Activated CD4-positive, alpha-beta T cell treated with anti-CD3 and anti-CD28 coated beads for 24 hours (primary cell): ENCODE measurements at regions not wholly inside any gene's neighbourhood (a gene's known extent, or its start where the extent isn't known, plus 50 kb on each side); places are given as distances from the start of the nearest gene placed in this dataset.

ENCODE experiments used
- DNase-seq, 2 donors: peaks; one replicate each; pipeline ENCODE4 v3.0.0-alpha.2; 2020; ENCODE audit warnings: low read depth in 2 of 2

DNA sequence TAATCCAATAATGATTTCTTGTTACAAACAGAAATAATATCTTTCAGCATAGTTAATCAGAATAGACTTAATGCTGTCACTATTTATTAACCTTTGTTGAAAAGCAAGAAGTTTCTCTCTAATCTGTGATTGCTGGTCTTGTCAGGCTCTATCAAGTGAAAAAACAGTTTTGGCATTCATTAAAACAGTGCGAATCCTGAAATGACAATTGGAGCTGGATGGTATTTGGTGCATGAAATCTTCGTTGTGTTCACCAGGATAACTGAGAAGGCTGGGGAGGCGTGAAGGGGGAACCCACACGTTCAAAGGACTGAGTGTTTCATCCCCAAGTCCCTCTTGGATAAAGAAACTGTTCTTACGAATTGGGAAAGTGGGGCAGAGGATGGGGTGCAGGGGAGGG, 190.2 kb upstream of the MYL2 start:
- no peak for DNase-seq

DNA sequence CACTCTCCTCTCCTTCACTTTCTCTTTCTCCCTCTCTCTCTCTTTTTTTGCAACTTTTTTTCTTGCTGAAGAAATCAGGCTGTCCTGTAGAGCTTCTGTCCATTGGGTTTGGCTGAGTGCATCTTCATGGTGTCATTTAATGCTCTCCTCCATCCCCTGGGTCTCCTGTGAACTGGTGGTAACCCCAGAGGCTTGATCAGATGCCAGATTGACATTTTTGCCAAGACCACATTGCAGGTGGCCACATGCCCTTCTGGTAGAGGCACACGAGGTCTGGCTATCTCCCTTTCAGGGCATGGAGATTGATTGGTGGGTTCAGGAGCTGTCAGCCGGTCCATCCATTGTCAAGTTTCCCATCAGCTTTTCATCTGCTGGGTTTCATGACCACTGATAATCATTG, 188.3 kb upstream of the MYL2 start:
- DNase-seq, result no peak

DNA sequence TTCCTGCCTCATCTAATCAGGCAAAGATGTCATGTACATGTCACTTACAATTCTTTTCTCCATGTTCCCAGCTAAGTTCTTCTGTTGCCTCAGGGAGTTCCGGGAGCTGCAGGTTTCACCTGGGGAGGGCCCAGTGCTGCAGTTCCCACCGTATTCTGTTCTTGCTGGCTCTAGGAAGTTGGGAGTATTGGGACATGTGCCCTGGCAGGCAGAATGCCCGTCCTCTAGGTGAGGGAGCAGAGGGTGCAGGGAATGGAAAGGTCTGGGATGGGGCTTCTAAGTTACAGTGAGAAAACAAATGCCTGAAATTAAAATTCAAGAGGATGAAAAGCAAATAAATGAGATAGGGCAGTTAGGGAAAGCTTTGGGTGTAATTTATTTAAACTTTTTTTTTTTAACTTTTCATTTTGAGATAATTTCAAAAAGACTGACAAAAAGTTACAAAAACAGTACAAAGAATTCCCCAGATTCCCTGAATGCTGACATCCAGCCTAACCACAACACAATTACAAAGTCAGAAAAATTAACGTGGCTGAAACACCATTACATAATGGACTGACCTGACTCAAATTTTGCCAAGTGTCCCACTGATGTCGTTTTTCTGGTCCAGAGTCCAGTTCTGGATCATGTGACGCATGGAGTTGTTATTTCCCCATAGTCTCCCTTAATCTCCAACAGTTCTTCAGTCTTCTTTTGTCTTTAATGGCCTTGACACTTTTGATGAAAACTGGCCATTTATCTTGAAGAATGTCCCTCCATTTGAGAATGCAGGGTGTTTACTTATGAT, 187.2 kb upstream of the MYL2 start:
- DNase-seq, result no peak

DNA sequence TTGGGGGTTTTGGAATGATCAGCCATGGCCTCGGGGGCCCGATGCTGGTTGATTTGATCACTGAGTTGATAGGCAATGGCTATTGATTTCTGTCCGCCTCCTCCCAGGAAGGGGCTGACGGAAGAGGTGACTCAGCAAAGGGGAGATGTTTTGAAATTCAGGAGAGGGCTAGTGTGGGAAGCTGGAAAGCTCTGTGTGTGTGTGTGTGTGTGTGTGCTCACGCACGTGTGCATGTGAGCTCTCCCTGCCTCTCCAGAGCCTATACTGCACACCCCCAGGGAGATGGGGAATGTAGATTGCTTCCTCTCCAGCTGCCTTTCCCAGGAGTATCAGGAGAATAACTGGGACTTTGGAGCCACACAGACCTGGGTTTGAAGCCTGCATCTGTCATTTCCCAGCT, 184.9 kb upstream of the MYL2 start:
- no peak for DNase-seq

DNA sequence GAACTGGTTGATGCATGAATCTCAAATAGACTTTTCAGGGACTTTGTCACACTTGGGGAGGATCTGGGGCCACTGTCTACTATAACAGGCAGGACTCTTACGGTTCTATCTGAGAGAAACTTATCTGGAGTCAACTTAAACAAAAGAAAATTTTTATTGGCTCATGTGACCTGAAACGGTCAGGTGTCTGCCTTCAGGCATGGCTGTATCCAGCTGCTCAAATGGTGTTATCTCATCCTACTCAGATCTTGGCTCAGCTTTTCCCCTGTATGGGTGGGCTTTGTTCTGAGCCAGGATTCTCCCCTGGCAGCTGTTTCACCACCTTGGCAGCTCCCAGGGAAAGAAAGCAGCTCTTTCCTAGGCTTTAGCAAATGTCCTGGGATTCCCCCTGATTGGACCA, 183.2 kb upstream of the MYL2 start:
- DNase-seq, result no peak

DNA sequence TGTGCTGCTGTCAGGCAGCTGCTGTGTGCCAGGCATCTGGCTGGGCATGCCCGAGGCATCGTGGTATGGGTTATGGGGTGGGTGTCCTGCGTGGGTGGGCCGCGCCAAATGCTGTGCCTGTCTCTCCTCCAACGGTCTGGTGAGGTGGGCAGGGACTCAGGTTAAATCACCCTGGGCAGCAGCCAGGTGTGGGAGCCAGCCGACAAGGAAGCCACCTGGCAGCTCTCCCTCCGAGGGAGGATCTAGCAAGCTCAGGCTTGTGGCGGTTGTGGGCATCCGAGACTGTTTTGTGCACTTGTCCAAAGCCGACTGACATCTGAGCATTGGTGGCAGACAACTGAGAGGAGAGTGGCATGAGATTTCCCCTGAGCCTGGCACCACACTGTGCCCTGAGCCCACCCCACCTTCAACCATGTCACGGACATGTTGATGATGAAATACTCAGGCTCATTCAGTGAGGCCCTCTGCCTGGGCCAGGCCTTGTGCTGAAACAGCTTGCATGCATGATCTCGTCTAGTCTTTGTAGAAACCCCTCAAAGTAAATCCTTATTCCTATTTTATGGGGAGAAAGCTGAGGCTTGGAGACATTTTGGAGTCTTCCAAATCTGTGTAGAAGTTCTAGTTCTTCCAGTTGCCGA, 181.8 kb upstream of the MYL2 start:
- DNase-seq, result no peak

DNA sequence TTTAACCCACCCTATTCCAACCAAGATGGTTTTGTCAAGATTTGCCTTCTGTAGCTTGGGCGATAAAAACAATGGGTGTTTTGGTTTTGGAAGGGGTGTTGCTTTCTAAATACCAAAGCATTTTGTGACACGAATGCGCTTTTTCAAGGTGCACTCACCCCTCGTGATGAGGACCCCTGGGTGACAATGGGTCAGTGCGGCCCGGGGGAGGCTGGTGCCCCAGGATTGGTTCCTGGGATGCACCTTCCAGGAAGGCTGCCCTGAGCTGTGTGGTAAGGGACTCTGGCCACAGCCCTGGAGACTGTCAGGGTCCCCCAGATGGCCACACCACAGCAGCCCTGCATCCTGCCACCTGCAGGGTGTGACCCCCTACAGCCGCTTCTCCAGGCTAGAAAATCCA, 180.6 kb upstream of the MYL2 start:
- no peak for DNase-seq

DNA sequence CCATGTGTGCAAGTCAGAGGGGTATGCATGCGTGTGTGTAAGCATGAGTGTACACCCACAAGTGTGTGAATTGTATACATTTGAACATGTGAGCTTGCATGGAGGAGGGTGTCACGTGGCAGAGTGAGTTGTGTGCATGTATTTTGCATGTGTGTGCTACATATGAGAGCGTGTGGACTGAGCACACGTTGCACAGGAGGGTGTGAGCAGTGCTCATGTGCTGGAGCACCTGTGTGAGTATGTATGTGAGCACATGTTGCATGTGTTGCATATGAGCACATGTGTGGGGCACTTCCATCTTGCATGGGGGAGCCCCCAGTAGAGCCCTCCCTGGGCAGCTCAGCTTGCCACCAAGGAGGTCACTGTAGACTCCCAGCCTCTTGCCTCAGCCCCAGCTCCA, 180.2 kb upstream of the MYL2 start:
- no peak for DNase-seq

DNA sequence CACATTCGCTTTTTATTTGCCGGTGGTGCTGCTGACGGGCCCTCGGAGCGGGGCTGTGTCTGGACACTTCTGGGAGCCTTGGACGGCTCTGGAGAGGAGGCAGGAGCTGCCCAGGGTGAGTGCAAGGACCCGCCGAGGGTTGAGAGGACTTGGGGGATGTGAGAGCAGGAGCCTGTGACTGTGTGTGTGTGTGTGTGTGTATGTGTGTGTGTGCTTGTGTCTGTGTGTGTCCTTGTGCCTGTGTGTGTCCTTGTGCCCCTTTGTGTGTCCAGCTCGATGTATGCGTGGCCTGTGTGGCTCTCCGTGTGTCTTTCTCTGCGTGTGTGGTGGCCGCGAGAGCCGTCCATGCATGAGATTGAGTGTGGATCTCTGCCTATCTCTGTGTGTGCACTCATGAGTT, 179.6 kb upstream of the MYL2 start:
- no peak for DNase-seq

DNA sequence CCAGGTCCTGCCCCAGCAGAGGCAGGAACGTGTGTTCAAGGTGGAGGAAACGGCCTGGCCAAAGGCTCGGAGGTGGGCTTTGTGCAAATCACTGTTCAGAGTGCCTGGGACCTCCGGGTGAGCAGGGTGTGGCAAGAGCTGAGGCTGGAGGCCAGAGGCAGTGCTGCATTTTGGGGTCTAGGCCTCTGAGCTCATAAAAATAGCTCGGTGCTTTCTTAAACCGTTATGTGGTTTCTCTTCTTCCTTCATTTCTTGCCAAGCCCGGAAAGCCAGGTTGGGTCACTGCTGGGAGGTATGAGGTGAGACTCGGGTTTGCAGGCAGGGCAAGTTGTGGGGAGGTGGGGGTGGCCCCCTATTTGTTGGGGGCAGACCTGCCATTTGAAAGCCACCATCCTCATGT, 178.8 kb upstream of the MYL2 start:
- no peak for DNase-seq

DNA sequence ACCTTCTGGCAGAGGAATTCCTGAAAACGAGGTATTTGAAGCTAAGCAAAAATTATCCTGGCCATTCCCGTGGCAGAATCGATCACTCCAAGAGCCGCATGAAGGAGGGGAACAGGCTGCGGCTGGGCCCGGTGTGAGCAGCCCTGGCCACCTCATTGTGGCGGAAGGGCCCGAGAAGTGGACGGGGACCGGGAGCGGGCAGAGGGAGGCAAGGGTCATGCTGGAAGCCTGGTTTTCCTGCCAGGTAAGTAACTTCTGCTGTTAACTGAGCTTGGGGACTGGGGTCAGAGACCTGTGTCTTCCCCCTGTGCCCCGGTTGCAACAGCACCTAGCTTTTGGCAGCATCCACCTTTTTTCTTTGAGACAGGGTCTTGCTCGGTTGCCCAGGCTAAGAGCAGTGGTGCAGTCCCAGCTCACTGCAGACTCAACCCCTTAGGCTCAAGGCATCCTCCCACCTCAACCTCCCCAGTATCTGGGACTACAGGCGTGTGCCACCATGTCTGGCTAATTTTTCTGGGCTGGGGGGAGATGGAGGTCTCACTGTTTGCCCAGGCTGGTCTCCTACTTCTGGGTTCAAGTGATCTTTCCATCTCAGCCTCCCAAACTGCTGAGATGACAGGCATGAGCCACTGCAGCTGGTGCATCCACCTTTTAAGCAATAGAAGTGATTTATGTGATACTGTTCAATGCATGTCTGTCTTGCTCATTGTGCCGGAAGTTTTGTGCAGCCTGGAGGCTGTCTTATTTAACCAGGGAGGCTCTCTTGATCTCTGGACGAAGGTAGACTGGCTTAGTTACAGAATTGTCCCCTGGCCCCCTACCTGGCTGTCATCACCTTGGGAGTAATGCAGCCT, 174.0 kb upstream of the MYL2 start:
- DNase-seq, result no peak

DNA sequence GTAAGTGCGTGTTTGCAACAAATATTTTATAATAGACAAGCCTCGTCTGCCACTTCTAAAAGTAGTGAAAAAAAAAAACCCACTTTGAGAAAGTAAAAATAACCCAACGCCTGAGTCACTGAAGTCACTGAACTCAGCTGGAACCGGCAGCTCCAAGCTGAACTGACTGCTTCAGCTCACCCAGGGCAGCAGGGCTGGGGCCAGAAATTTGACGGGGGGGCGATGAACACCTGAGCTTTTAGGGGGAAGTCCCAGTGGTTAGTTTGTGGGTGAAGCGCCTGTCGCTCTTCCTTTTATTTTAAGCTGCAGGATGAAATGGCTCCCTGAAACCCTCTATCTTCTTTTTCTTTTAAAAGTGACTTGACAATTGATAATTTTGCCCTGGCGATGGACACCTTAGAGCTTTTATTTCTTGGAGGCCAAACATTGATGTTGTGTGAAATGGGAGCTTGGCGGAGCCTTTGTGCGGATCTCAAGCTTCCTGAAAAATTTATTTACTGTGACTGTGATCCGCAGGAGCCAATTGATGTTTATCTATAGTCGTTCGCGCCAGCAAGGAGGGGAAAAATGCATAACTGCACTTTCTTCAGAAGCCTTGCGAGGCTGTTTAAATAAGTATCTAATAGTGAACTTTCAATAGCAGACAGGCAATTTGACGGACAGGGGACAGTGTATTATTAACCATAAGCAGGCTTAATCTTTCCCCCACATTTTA, 173.2 kb upstream of the MYL2 start:
- DNase-seq, result no peak

DNA sequence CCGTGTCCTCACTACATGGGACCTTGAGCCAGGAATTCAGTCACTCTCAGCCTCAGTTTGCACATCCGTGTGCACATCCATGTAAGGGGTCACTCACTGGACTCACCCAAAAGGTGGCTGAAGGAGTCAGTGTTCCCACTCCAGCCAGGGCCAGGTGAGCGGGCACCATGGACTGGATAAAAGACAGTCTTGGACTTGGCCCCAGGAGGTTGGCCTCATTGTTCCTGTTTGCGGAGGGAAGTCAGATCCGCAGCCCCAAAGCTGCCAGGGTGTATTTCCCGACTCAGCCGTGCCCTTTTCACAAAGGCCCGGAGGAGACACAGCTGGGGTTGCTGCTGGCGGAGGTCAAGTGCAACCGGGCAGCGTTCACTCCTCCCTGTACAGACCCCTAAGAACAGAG, 170.7 kb upstream of the MYL2 start:
- no peak for DNase-seq

DNA sequence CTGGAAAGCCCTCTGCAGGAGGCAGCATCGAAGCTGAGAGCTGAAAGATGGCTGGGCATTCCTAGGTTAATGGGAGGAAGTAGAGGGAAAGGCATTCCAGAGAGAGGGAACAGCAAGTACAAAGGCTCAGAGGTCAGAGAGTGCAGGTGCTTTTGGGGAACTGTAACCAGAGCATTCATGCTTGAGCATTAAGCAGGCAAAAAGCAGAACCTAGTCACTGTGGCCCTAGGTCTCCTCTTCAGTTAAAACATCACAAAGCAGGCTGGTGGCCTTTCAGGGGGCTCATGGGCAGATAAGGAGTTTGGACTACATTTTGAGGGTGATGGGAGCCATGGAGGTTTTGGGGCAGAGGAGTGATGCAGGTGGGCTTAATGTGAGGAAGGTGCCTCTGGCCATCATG, 169.2 kb upstream of the MYL2 start:
- no peak for DNase-seq

DNA sequence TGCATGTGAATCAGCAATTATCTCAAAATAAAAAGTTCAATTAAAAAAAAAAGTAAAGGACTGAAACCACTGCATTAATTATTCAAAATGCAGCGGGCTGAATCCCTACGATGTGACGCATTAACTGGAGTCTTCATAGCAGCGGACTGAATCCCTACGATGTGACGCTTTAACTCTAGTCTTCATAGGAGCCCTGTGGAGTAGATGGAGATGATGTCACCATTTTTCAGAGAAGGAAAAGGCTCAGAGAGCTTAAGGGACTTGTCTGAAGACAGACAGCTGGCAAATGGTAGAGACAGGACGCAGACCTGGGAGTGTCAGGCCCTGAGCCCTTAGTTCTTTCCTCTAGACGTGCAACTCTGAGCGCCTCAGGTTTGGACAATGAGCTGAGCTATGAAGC, 168.0 kb upstream of the MYL2 start:
- DNase-seq, result no peak

DNA sequence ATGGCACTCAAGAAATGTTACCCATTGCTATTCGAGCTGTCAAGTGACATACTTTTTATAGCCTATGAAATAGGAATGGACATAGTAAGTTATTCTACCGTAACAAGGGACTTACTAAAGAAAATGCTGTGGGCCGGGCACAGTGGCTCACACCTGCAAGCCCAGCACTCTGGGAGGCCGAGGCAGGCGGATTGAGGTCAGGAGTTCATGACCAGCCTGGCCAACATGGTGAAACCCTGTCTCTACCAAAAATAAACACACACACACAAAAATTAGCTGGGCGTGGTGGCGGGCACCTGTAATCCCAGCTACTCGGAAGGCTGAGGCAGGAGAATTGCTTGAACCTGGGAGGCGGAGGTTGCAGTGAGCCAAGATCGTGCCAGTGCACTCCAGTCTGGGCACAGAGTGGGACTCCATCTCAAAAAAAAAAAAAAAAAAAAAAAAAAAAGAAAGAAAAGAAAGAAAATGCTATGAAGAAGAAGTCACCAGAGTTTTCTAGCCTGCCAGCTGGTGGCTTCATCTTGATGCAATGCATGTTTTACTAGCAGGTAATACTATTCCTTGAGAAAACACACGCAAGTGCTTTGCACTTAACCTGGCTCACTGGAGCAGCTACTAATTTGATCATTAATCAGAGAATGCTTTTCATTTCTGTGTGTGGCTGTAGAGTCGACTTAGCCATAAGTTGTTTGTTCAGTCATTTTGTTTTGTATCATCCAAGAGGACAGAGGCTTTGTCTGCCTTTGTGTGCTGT, 166.7 kb upstream of the MYL2 start:
- no peak for DNase-seq

DNA sequence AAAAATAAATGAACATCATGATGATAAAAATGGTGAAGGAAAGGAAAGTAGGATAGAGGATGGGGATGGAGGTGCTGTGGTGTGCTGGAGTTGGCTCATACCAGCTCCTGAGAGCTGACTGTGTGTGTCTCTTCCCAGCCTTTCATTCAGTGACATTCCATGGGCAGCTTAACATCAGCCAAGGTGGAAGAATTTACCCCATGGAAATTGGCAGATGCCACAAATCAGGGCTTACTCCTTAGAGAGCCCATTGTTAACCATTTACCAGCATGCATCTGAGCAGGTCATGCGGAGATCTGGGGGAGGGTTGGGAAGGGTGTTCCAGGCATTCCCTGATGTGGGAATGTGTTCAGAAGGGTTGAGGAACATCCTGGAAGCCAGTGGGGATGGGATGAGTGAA, 164.7 kb upstream of the MYL2 start:
- DNase-seq, result no peak

DNA sequence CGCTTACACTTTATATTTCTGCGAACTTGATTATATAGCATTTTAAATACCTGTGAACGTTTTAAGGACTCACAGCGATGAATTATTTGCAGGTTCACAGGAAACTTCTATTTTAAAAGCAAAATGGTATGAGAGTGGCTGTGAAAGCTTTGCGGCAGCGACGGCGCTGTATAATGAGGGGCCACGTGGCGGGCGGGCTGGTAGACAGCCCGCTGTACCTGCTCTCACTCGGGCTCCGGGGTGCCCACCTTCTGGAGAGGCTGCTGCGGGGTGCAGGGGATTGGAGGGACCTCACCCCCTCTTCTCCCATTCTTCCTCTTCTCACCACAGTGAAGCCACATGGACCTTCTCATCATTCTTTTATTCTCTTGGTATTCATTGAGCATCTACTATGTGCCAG, 164.2 kb upstream of the MYL2 start:
- DNase-seq, result no peak

DNA sequence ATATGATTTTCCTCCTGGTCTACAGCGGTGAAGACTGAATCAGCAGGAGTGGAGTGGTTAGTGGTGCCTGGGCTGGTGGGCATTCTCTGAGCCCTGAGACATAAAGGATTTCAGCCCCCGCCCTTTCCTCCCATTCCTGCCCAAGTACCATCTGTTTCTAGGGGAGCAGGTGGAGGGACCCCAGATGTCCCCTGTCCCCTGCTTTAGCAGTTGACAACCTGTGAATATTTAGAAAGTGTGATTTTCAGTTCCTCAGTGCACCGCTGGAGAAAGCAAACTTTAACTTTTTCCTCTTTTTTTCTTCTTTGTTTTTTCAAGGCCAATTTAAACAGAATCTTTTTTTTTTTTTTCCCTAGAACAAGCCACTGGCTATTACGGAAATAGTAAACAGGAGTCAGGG, 163.8 kb upstream of the MYL2 start:
- no peak for DNase-seq

DNA sequence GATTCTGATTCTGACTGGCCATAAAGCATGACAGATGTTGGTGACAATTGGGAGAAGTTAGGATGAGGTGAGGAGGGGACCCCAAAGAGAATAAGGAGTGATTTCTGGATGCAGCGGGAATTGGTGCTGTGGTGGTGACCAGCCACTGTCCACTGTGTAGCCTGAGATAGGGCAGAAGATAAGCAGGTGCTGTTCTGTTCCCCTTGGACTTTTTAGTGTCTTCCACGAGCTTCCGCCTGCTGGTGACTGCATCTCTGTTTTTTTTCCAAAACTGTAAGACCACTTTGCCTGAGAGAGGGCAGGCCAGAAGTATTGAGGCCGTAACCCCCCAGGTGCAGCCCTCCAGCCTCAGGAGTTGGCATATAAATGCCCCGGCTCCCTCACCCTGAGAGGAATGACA, 161.2 kb upstream of the MYL2 start:
- DNase-seq, result no peak

DNA sequence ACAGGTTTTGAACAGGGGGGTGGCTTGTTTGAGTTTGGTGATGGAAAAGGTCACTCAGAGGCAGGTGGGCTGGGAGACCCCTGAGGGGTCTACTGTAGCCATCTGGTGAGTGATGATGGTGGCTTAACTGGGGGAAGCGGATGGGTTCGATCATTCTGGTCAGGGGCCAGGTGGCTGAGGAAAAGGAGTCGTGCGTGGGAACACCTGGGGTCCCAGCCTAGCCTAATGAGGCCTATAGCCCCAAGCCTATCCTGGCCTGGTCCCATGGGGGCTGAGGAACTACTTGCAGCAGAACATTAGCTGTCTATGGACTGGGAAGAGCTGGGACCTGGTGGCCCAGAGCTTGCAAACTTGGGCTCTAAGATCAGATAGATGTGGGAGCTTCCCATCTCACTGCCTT, 158.4 kb upstream of the MYL2 start:
- no peak for DNase-seq
